ENCODE measurements at regions not wholly inside any gene's neighbourhood (a gene's known extent, or its start where the extent isn't known, plus 50 kb on each side); places are given as distances from the start of the nearest gene placed in this dataset.
A peak's percentile ranks its signal among the peaks of the same experiment; 100 is the strongest.

GRCh38 chr10:33521904-33522303 lies 187.4 kb upstream of the NRP1 start:
- CTCF ChIA-PET, result no interaction called here
- no peak overlapping the region for H3K27ac ChIP-seq (ENCODE audit: low read depth, low read length)
- no peaks in the 10 kb centered on the region for H3K4me1 ChIP-seq (ENCODE audit: control insufficient read depth in 2 of 2, insufficient read depth in 2 of 2, low read length in 2 of 2)
- H3K27ac Mint-ChIP-seq, result no peak overlapping the region
- no peaks in the 10 kb centered on the region for H3K4me1 Mint-ChIP-seq
- POLR2A ChIA-PET, result no interaction called here
- no peaks in the 10 kb centered on the region for H3K27me3 ChIP-seq (ENCODE audit: control insufficient read depth in 2 of 2, insufficient read depth in 2 of 2, low read length in 2 of 2)
- DNase-seq, result no peak
- intact Hi-C loops (cut with micrococcal nuclease), result no loop called here
- H3K9me3 Mint-ChIP-seq, result peaks cover 0 to 6% (median 0%) of the 10 kb centered on the region in 11 donors
- no peak overlapping the region for H3K4me3 ChIP-seq (ENCODE audit: low read length)
- no peaks in the 10 kb centered on the region for H3K9me3 ChIP-seq (ENCODE audit: control insufficient read depth in 2 of 3, low read length in 3 of 3)
- H3K4me3 Mint-ChIP-seq, result peak overlapping the region in 1 of 10 donors; percentile 16
- H3K36me3 ChIP-seq (ENCODE audit: control insufficient read depth in 2 of 3, insufficient read depth in 3 of 3, low read length in 3 of 3), result no peaks in the 10 kb centered on the region
- no peak for ATAC-seq
- peaks cover 0 to 6% (median 0%) of the 10 kb centered on the region in 5 donors for H3K36me3 Mint-ChIP-seq
- peaks cover 3 to 51% (median 43%) of the 10 kb centered on the region in 5 donors for H3K27me3 Mint-ChIP-seq

GRCh38 chr10:33521062-33521461 lies 186.6 kb upstream of the NRP1 start:
- H3K4me1 Mint-ChIP-seq, result no peaks in the 10 kb centered on the region
- H3K9me3 Mint-ChIP-seq, result peaks cover 0 to 6% (median 0%) of the 10 kb centered on the region in 11 donors
- DNase-seq, result no peak
- H3K27ac ChIP-seq (ENCODE audit: low read depth, low read length), result no peak overlapping the region
- POLR2A ChIA-PET, result no interaction called here
- CTCF ChIA-PET, result no interaction called here
- peaks cover 0 to 6% (median 0%) of the 10 kb centered on the region in 5 donors for H3K36me3 Mint-ChIP-seq
- no peaks in the 10 kb centered on the region for H3K36me3 ChIP-seq (ENCODE audit: control insufficient read depth in 2 of 3, insufficient read depth in 3 of 3, low read length in 3 of 3)
- H3K4me3 Mint-ChIP-seq, result no peak overlapping the region
- no peaks in the 10 kb centered on the region for H3K9me3 ChIP-seq (ENCODE audit: control insufficient read depth in 2 of 3, low read length in 3 of 3)
- peaks cover 3 to 51% (median 43%) of the 10 kb centered on the region in 5 donors for H3K27me3 Mint-ChIP-seq
- ATAC-seq, result no peak
- no peak overlapping the region for H3K4me3 ChIP-seq (ENCODE audit: low read length)
- no peak overlapping the region for H3K27ac Mint-ChIP-seq
- intact Hi-C loops (cut with micrococcal nuclease), result no loop called here
- H3K27me3 ChIP-seq (ENCODE audit: control insufficient read depth in 2 of 2, insufficient read depth in 2 of 2, low read length in 2 of 2), result no peaks in the 10 kb centered on the region
- H3K4me1 ChIP-seq (ENCODE audit: control insufficient read depth in 2 of 2, insufficient read depth in 2 of 2, low read length in 2 of 2), result no peaks in the 10 kb centered on the region

GRCh38 chr10:33520223-33520622 lies 185.8 kb upstream of the NRP1 start:
- ATAC-seq, result no peak
- H3K27ac Mint-ChIP-seq, result no peak overlapping the region
- Histone ChIP-seq H3K9me3 (ENCODE audit: control insufficient read depth in 2 of 3, low read length in 3 of 3) (no peaks in the 10 kb centered on the region), H3K27ac (ENCODE audit: low read depth, low read length) (no peak overlapping the region), H3K4me1 (ENCODE audit: control insufficient read depth in 2 of 2, insufficient read depth in 2 of 2, low read length in 2 of 2) (no peaks in the 10 kb centered on the region), H3K36me3 (ENCODE audit: control insufficient read depth in 2 of 3, insufficient read depth in 3 of 3, low read length in 3 of 3) (no peaks in the 10 kb centered on the region), H3K27me3 (ENCODE audit: control insufficient read depth in 2 of 2, insufficient read depth in 2 of 2, low read length in 2 of 2) (no peaks in the 10 kb centered on the region), H3K4me3 (ENCODE audit: low read length) (no peak overlapping the region)
- intact Hi-C loops (cut with micrococcal nuclease), result no loop called here
- H3K9me3 Mint-ChIP-seq, result peaks cover 0 to 6% (median 0%) of the 10 kb centered on the region in 11 donors
- peaks cover 3 to 48% (median 43%) of the 10 kb centered on the region in 5 donors for H3K27me3 Mint-ChIP-seq
- H3K4me1 Mint-ChIP-seq, result no peaks in the 10 kb centered on the region
- POLR2A ChIA-PET, result no interaction called here
- H3K36me3 Mint-ChIP-seq, result peaks cover 0 to 6% (median 0%) of the 10 kb centered on the region in 5 donors
- H3K4me3 Mint-ChIP-seq, result no peak overlapping the region
- CTCF ChIA-PET, result no interaction called here
- no peak for DNase-seq

- H3K27ac Mint-ChIP-seq, result no peak overlapping the region
- Histone ChIP-seq H3K36me3 (ENCODE audit: control insufficient read depth in 2 of 3, insufficient read depth in 3 of 3, low read length in 3 of 3) (no peaks in the 10 kb centered on the region), H3K27me3 (ENCODE audit: control insufficient read depth in 2 of 2, insufficient read depth in 2 of 2, low read length in 2 of 2) (no peaks in the 10 kb centered on the region), H3K27ac (ENCODE audit: low read depth, low read length) (no peak overlapping the region), H3K4me3 (ENCODE audit: low read length) (no peak overlapping the region), H3K4me1 (ENCODE audit: control insufficient read depth in 2 of 2, insufficient read depth in 2 of 2, low read length in 2 of 2) (no peaks in the 10 kb centered on the region), H3K9me3 (ENCODE audit: control insufficient read depth in 2 of 3, low read length in 3 of 3) (no peaks in the 10 kb centered on the region)
- intact Hi-C loops (cut with micrococcal nuclease), result no loop called here
- POLR2A ChIA-PET, result no interaction called here
- H3K27me3 Mint-ChIP-seq, result peaks cover 3 to 48% (median 41%) of the 10 kb centered on the region in 5 donors
- peaks cover 0 to 6% (median 0%) of the 10 kb centered on the region in 11 donors for H3K9me3 Mint-ChIP-seq
- CTCF ChIA-PET, result no interaction called here
- no peak for DNase-seq
- H3K36me3 Mint-ChIP-seq, result peaks cover 0 to 6% (median 0%) of the 10 kb centered on the region in 5 donors
- H3K4me3 Mint-ChIP-seq, result no peak overlapping the region
- no peaks in the 10 kb centered on the region for H3K4me1 Mint-ChIP-seq
- no peak for ATAC-seq
These were observed 184.8 kb upstream of the NRP1 start for GRCh38 chr10:33519130-33519860.

DNA sequence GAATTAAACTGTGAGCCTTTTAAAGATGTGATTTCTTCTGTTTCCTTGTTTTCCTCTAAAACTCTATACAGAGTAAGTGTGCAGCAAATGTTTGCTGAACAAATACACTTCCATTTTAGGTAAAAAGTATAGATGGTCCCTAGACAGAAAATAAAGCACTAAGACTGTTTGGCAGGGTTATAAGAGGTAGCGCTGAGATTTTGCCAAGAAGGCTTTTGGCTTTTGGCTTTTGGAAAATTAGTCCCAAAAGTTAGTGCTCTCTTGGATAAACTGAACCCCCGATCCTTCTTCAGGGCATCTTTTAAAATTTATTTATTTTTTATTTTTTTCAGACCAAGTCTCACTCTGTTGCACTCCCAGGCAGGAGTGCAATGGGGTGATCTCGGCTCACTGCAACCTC lies 175.7 kb upstream of the NRP1 start:
- H3K27ac Mint-ChIP-seq, result no peak overlapping the region
- no peaks in the 10 kb centered on the region for H3K27me3 ChIP-seq (ENCODE audit: control insufficient read depth in 2 of 2, insufficient read depth in 2 of 2, low read length in 2 of 2)
- ChIA-PET CTCF (no interaction called here), POLR2A (no interaction called here)
- peaks cover 0 to 6% (median 0%) of the 10 kb centered on the region in 11 donors for H3K9me3 Mint-ChIP-seq
- H3K4me1 Mint-ChIP-seq, result peaks cover 0 to 7% (median 0%) of the 10 kb centered on the region in 7 donors
- H3K36me3 ChIP-seq (ENCODE audit: control insufficient read depth in 2 of 3, insufficient read depth in 3 of 3, low read length in 3 of 3), result no peaks in the 10 kb centered on the region
- H3K4me3 ChIP-seq (ENCODE audit: low read length), result no peak overlapping the region
- intact Hi-C loops (cut with micrococcal nuclease), result no loop called here
- no peaks in the 10 kb centered on the region for H3K9me3 ChIP-seq (ENCODE audit: control insufficient read depth in 2 of 3, low read length in 3 of 3)
- H3K27me3 Mint-ChIP-seq, result peaks cover 5 to 20% (median 16%) of the 10 kb centered on the region in 5 donors
- DNase-seq (no peak), ATAC-seq (no peak)
- H3K4me1 ChIP-seq (ENCODE audit: control insufficient read depth in 2 of 2, insufficient read depth in 2 of 2, low read length in 2 of 2), result no peaks in the 10 kb centered on the region
- no peaks in the 10 kb centered on the region for H3K36me3 Mint-ChIP-seq
- no peak overlapping the region for H3K4me3 Mint-ChIP-seq
- H3K27ac ChIP-seq (ENCODE audit: low read depth, low read length), result no peak overlapping the region

GRCh38 chr10:33509231-33509831 lies 174.9 kb upstream of the NRP1 start:
- peak; percentile 65 for ATAC-seq
- no peaks in the 10 kb centered on the region for H3K4me1 ChIP-seq (ENCODE audit: control insufficient read depth in 2 of 2, insufficient read depth in 2 of 2, low read length in 2 of 2)
- Mint-ChIP-seq H3K4me3 (no peak overlapping the region), H3K27ac (no peak overlapping the region), H3K27me3 (peaks cover 5 to 20% (median 16%) of the 10 kb centered on the region in 5 donors), H3K9me3 (peaks cover 0 to 6% (median 0%) of the 10 kb centered on the region in 11 donors), H3K4me1 (peaks cover 0 to 7% (median 0%) of the 10 kb centered on the region in 7 donors), H3K36me3 (no peaks in the 10 kb centered on the region)
- intact Hi-C loops (cut with micrococcal nuclease), result no loop called here
- H3K9me3 ChIP-seq (ENCODE audit: control insufficient read depth in 2 of 3, low read length in 3 of 3), result no peaks in the 10 kb centered on the region
- no peak overlapping the region for H3K27ac ChIP-seq (ENCODE audit: low read depth, low read length)
- CTCF ChIA-PET, result no interaction called here
- no peak overlapping the region for H3K4me3 ChIP-seq (ENCODE audit: low read length)
- no peak for DNase-seq
- POLR2A ChIA-PET, result no interaction called here
- H3K27me3 ChIP-seq (ENCODE audit: control insufficient read depth in 2 of 2, insufficient read depth in 2 of 2, low read length in 2 of 2), result no peaks in the 10 kb centered on the region
- no peaks in the 10 kb centered on the region for H3K36me3 ChIP-seq (ENCODE audit: control insufficient read depth in 2 of 3, insufficient read depth in 3 of 3, low read length in 3 of 3)

All from naive thymus-derived CD4-positive, alpha-beta T cell (primary cell).